Endothelial cell of umbilical vein (primary cell): ENCODE measurements at regions not wholly inside any gene's neighbourhood (a gene's known extent, or its start where the extent isn't known, plus 50 kb on each side); places are given as distances from the start of the nearest gene placed in this dataset.

Experiments
- MAX ChIP-seq: IDR thresholded peaks from 2 replicates; pipeline ENCODE4 v1.6.1; 2011; ENCODE audit not compliant: insufficient read depth, insufficient read length
- POLR2A ChIP-seq: IDR thresholded peaks from 2 replicates; pipeline ENCODE4 v1.6.1; 2012; ENCODE audit warnings: low read depth, mild to moderate bottlenecking, control low read depth, low read length
- POLR2AphosphoS5 ChIP-seq: IDR thresholded peaks from 2 replicates; pipeline ENCODE4 v1.6.1; 2012; ENCODE audit warnings: low read depth, mild to moderate bottlenecking, control low read depth, low read length, moderate library complexity; ENCODE audit not compliant: insufficient read depth
- TF ChIP-seq, protein P1 (sequence below), 2 donors: IDR thresholded peaks; 1 replicate in 1 of 2; 2 replicates in 1 of 2; pipeline ENCODE4 v1.5.1; 2011; ENCODE audit warnings: low read length in 2 of 2, mild to moderate bottlenecking in 2 of 2, moderate library complexity in 2 of 2, control low read depth in 1 of 2, inconsistent platforms in 1 of 2, low read depth in 1 of 2; ENCODE audit not compliant: insufficient read depth in 1 of 2; ENCODE audit errors: extremely low read depth in 1 of 2

DNA sequence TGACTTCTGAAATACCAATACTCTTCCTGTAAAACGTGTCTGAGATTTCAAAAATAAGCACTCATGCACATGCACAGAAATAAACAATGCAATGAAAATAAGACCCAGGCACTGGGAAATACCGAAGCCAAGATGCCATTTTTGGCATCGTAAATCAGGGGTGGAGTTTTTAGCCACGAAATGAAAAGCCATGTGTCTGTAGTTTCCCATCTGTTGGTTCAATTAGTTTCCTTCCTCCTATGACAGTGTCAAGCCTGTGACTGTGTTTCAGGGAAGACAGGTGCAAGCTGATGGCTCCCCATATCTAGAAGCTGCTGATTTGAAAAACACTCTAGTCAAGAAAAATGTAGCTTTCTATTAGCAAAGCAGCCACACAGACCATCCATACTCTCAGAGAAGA, 480.4 kb upstream of the CAMK1G start:
- TF ChIP-seq POLR2A, result no peak
- TF ChIP-seq, protein P1, sequence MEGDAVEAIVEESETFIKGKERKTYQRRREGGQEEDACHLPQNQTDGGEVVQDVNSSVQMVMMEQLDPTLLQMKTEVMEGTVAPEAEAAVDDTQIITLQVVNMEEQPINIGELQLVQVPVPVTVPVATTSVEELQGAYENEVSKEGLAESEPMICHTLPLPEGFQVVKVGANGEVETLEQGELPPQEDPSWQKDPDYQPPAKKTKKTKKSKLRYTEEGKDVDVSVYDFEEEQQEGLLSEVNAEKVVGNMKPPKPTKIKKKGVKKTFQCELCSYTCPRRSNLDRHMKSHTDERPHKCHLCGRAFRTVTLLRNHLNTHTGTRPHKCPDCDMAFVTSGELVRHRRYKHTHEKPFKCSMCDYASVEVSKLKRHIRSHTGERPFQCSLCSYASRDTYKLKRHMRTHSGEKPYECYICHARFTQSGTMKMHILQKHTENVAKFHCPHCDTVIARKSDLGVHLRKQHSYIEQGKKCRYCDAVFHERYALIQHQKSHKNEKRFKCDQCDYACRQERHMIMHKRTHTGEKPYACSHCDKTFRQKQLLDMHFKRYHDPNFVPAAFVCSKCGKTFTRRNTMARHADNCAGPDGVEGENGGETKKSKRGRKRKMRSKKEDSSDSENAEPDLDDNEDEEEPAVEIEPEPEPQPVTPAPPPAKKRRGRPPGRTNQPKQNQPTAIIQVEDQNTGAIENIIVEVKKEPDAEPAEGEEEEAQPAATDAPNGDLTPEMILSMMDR (IDR thresholded peaks at IDR 0.05; ENCODE audit: extremely low read depth in 1 of 2, insufficient read depth in 1 of 2, low read depth in 1 of 2, low read length in 2 of 2), result no peak
- no peak for TF ChIP-seq POLR2AphosphoS5
- TF ChIP-seq MAX, result no peak
